A549 (cell line): ENCODE measurements at regions not wholly inside any gene's neighbourhood (a gene's known extent, or its start where the extent isn't known, plus 50 kb on each side); places are given as distances from the start of the nearest gene placed in this dataset.

ENCODE experiments used
- ATAC-seq, 2 experiments: fragments of 200-7000 bp in 1 of 2; fragments of >200 bp in 1 of 2; cut with Nextera tagmentation in 1 of 2; cut with Tn5 transposase in 1 of 2; 3 replicates each; pipeline versions ENCODE4 v1.8.0 to v1.9.1; 2018 to 2020; ENCODE audit warnings: mild to moderate bottlenecking in 1 of 2, moderate library complexity in 1 of 2
- CTCF ChIA-PET: fragments of 300-600 bp; sonication (Branson Sonifier 250); formaldehyde crosslinking; extraction: SDS; loops from one replicate; lab custom pipeline; 2021; ENCODE audit warnings: antibody characterized with exemption, inconsistent platforms; lab: Yijun Ruan, JAX
- POLR2A ChIA-PET: fragments of 350-600 bp; formaldehyde crosslinking; extraction: SDS; loops from one replicate; lab custom pipeline; 2021; ENCODE audit warnings: antibody characterized with exemption, inconsistent platforms; lab: Yijun Ruan, JAX
- DNase-seq, 2 experiments: peaks; one replicate each; pipeline versions ENCODE4 v3.0.0 to v3.0.0-alpha.2; 2011 to 2016; ENCODE audit warnings: low read depth in 1 of 2, low spot score in 1 of 2
- FAIRE-seq: peaks from 2 replicates; lab custom pipeline; 2011; peaks lifted over from hg19 to GRCh38; lab: Jason Lieb, UNC
- H3K27ac ChIP-seq, 2 experiments: fragments of >200 bp; sonication (Bioruptor Twin); formaldehyde crosslinking; 3 replicates each; pipeline ENCODE4 v1.5.1; 2016 to 2017
- H3K4me1 ChIP-seq: fragments of >200 bp; sonication (Bioruptor Twin); formaldehyde crosslinking; 3 replicates; pipeline ENCODE4 v1.6.1; 2016
- H3K4me2 ChIP-seq: fragments of >200 bp; sonication (Bioruptor Twin); formaldehyde crosslinking; 3 replicates; pipeline ENCODE4 v1.6.1; 2016
- H3K4me3 ChIP-seq: fragments of >200 bp; sonication (Bioruptor Twin); formaldehyde crosslinking; 3 replicates; pipeline ENCODE4 v1.5.1; 2016
- H3K9me3 ChIP-seq: fragments of >200 bp; sonication (Bioruptor Twin); formaldehyde crosslinking; 3 replicates; pipeline ENCODE4 v1.6.1; 2016
- BCL3 ChIP-seq: fragments of >200 bp; sonication (Bioruptor Twin); formaldehyde crosslinking; IDR thresholded peaks from 3 replicates; pipeline ENCODE4 v1.6.1; 2016
- CBX2 ChIP-seq: fragments of 200-600 bp; sonication (generic); IDR thresholded peaks from 2 replicates; pipeline ENCODE4 v1.6.1; 2016; ENCODE audit warnings: low read depth, mild to moderate bottlenecking, borderline replicate concordance
- CEBPB ChIP-seq, 2 experiments: fragments of >200 bp in 1 of 2; sonication (Bioruptor Twin) in 1 of 2; formaldehyde crosslinking in 1 of 2; IDR thresholded peaks; 2 replicates each; pipeline ENCODE4 v1.6.1; 2012 to 2016
- EP300 ChIP-seq, 2 experiments: fragments of >200 bp; sonication (Bioruptor Twin); formaldehyde crosslinking; IDR thresholded peaks; 2 replicates in 1 of 2; 3 replicates in 1 of 2; pipeline ENCODE4 v1.6.1; 2016 to 2017
- ESRRA ChIP-seq: fragments of 150-350 bp; IDR thresholded peaks from 2 replicates; pipeline ENCODE4 v1.6.1; 2014; ENCODE audit warnings: mild to moderate bottlenecking, low read length, borderline replicate concordance
- FOSL2 ChIP-seq, 2 experiments: fragments of 450-650 bp in 1 of 2; fragments of >200 bp in 1 of 2; sonication (Bioruptor Twin) in 1 of 2; formaldehyde crosslinking; IDR thresholded peaks; 2 replicates each; pipeline versions ENCODE4 v1.5.0 to v1.6.1; 2016 to 2020; ENCODE audit warnings: mild to moderate bottlenecking in 1 of 2, moderate library complexity in 1 of 2
- HES2 ChIP-seq: fragments of >200 bp; sonication (Bioruptor Twin); formaldehyde crosslinking; IDR thresholded peaks from 2 replicates; pipeline ENCODE4 v1.6.1; 2016
- HEYL ChIP-seq: fragments of 250-450 bp; sonication (Bioruptor Pico); IDR thresholded peaks from 2 replicates; pipeline ENCODE4 v1.8.0; 2021; ENCODE audit warnings: mild to moderate bottlenecking, moderate library complexity
- HOXA7 ChIP-seq: fragments of 250-450 bp; sonication (Bioruptor Pico); IDR thresholded peaks from 2 replicates; pipeline ENCODE4 v1.5.0; 2020; ENCODE audit warnings: mild to moderate bottlenecking, moderate library complexity
- HOXB13 ChIP-seq: fragments of 250-450 bp; sonication (Bioruptor Pico); IDR thresholded peaks from 2 replicates; pipeline ENCODE4 v1.5.0; 2020; ENCODE audit warnings: low read depth, mild to moderate bottlenecking, moderate library complexity
- JUN ChIP-seq, 2 experiments: fragments of >200 bp; sonication (Bioruptor Twin); formaldehyde crosslinking; IDR thresholded peaks; 2 replicates in 1 of 2; 3 replicates in 1 of 2; pipeline ENCODE4 v1.6.1; 2016 to 2017
- KDM1A ChIP-seq: fragments of 200-600 bp; sonication (generic); IDR thresholded peaks from 2 replicates; pipeline ENCODE4 v1.6.1; 2016; ENCODE audit warnings: low read depth, mild to moderate bottlenecking
- KDM5A ChIP-seq: fragments of 200-600 bp; sonication (generic); IDR thresholded peaks from 2 replicates; pipeline ENCODE4 v1.6.1; 2016; ENCODE audit warnings: antibody characterized with exemption, mild to moderate bottlenecking
- MYC ChIP-seq: IDR thresholded peaks from 2 replicates; pipeline ENCODE4 v1.6.1; 2012; ENCODE audit warnings: mild to moderate bottlenecking, inconsistent platforms, low read length, improper control_type of control experiment, borderline replicate concordance
- NFE2L2 ChIP-seq: fragments of 150-350 bp; conservative IDR thresholded peaks from 2 replicates; pipeline ENCODE4 v1.6.1; 2014; ENCODE audit warnings: low read length
- NPAS2 ChIP-seq: fragments of 250-450 bp; sonication (Bioruptor Pico); IDR thresholded peaks from 2 replicates; pipeline ENCODE4 v1.8.0; 2022; ENCODE audit warnings: mild to moderate bottlenecking, moderate library complexity, borderline replicate concordance
- PBX3 ChIP-seq: IDR thresholded peaks from 2 replicates; pipeline ENCODE4 v1.6.1; 2012
- RARB ChIP-seq: fragments of 250-450 bp; sonication (Bioruptor Pico); IDR thresholded peaks from 2 replicates; pipeline ENCODE4 v1.8.0; 2021; ENCODE audit warnings: mild to moderate bottlenecking, moderate library complexity
- RNF2 ChIP-seq: fragments of 200-600 bp; sonication (generic); IDR thresholded peaks from 2 replicates; pipeline ENCODE4 v1.6.1; 2016; ENCODE audit warnings: low read depth, mild to moderate bottlenecking, antibody characterized with exemption, moderate library complexity, borderline replicate concordance
- TP53 ChIP-seq: fragments of 250-450 bp; sonication (Bioruptor Pico); IDR thresholded peaks from 2 replicates; pipeline ENCODE4 v1.5.0; 2021; ENCODE audit warnings: mild to moderate bottlenecking, moderate library complexity
- ZNF302 ChIP-seq: fragments of 250-450 bp; sonication (Bioruptor Pico); IDR thresholded peaks from 2 replicates; pipeline ENCODE4 v1.9.0; 2021; ENCODE audit warnings: inconsistent platforms, mild to moderate bottlenecking, moderate library complexity
- WGBS: methylation state at CpG from one replicate; pipeline ENCODE4 v1.1.6; 2017; ENCODE audit errors: missing lambda C conversion rate; 5-methylcytosine and 5-hydroxymethylcytosine counted together
- TF ChIP-seq, protein P1 (sequence below): fragments of >200 bp; sonication (Bioruptor Twin); formaldehyde crosslinking; IDR thresholded peaks from 3 replicates; pipeline ENCODE4 v1.5.1; 2016

DNA sequence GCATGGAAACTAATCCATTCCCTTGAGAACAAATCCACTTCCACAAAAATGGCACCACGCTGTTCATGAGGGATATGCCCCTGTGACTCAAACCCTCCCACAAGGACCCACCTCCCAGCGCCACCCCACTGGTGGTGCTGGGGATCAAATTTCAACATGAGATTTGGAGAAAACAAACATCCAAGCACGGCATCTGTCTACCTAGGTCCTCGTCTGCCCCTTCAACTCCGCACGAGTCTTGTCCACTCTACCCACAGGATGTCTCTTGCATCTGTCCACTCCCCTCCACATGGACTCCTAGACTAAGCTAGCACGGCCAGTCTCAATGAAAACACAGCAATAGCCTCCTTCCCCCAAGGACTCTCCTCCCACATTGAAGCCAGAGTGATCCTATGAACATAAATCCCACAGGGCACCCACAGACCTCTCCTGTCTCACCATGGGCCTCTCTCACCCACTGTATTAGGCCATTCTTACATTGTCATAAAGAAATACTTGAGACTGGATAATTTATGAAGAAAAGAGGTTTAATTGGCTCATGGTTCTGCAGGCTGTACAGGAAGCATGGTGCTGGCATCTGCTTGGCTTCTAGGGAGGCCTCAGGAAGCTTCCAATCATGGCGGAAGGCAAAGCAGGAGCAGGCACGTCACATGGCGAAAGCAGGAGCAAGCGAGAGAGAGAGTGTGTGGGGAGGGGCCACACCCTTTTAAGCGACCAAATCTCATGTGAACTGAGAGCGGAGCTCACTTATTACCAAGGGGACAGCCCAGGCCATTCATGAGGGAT, 101.4 kb downstream of the TOMM20 start (continued):
- TF ChIP-seq FOSL2 (IDR thresholded peaks at IDR 0.05) (no peak), FOSL2 (CRISPR knock-in tag; IDR thresholded peaks at IDR 0.05) (no peak), RNF2 (no peak)

DNA sequence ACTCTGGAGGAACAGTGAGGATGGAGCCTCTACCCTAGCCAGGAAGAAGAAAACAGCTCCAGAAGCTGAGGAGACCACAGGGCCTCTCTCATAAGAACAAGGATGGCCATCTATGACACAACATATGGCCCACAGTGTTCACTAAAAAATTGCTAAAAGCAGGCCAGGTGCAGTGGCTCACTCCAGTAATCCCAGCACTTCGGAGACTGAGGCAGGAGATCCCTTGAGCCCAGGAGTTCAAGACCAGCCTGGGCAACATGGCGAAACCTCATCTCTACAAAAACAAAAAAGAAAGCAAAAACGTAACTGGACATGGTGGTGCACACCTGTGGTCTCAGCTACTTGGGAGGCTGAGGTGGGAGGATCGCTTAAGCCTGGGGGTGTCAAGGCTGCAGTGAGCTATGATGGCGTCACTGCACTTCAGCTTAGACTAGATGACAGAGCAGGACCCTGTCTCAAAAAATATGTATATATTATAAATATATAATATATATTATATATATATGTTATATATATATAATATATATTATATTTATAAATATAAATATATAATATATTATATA, 103.1 kb downstream of the TOMM20 start:
- Histone ChIP-seq H3K27ac (peak overlapping the region in 1 of 2 experiments; percentile 67; a peak in 3 of 6 replicates), H3K4me2 (no peak overlapping the region), H3K4me3 (no peak overlapping the region), H3K9me3 (peaks cover 8% of the 10 kb centered on the region; the same call in 2 of the 3 replicates), H3K4me1 (peaks cover 6% of the 10 kb centered on the region)
- TF ChIP-seq HOXA7 (CRISPR knock-in tag) (no peak), BCL3 (no peak), TP53 (no peak), HEYL (CRISPR knock-in tag) (no peak), NFE2L2 (no peak), PBX3 (no peak), HES2 (no peak), NPAS2 (CRISPR knock-in tag) (no peak), CEBPB (IDR thresholded peaks at IDR 0.05) (no peak), CBX2 (no peak), KDM1A (no peak)
- POLR2A ChIA-PET: interaction anchor here (1.1 kb wide), 1 partner anchor 414 kb away, joined by 4 read pairs; no protein-coding TSS in a partner anchor
- WGBS: 90% methylated on average over 5 of the region's 5 CpGs
- FAIRE-seq (no peak), DNase-seq (no peak), ATAC-seq (no peak)
- CTCF ChIA-PET: interaction anchor here (0.9 to 1.8 kb wide), 3 partner anchors 10 to 45 kb away, joined by 4 to 6 read pairs (median 4); no protein-coding TSS in a partner anchor

DNA sequence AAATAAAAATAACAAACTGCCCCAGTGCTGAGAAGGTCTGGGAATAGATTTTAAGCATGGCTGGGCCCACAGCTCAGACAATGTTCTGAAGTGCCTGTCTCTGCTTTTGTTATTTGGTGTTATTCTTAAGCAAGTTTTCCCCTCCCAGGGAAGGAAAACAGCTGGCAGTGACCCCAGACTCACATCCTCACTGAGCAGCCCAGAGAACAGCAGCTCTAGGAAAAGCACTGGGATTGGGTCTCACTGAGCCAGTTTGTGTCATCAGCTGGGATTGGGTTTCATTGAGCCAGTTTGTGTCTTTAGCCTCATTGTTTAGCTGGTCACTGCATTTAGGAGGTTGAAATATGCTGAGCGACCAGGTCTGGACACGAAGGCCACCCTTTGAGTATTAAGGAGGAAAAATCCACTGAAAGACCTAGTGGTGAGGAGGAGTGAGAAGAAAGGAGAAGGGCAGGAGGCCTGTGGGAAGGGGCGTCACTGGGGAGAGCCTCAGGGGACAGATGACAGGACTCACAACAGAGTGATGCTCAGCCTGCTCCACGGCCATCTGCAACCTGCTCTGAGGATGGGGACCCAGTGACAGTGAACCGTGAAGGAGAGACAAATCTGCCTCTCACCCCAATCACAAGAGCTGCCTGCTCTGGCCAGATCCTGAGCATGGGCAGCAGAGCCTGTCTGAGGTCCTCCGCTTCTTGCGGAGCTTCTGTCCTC, 103.8 kb downstream of the TOMM20 start:
- Histone ChIP-seq H3K27ac (peak overlapping the region in 1 of 2 experiments; percentile 67; a peak in 3 of 6 replicates), H3K9me3 (peaks cover 8% of the 10 kb centered on the region; the same call in 2 of the 3 replicates), H3K4me3 (no peak overlapping the region), H3K4me2 (no peak overlapping the region), H3K4me1 (peaks cover 6% of the 10 kb centered on the region)
- DNase-seq (no peak), FAIRE-seq (no peak), ATAC-seq (no peak; a peak in 1 of 6 replicates)
- ChIA-PET POLR2A (interaction anchor here (1.1 kb wide), 1 partner anchor 414 kb away, joined by 4 read pairs; no protein-coding TSS in a partner anchor), CTCF (interaction anchor here (0.7 to 1.8 kb wide), 6 partner anchors 9 to 51 kb away, joined by 3 to 6 read pairs (median 4); no protein-coding TSS in a partner anchor)
- 93% methylated on average over 7 of the region's 7 CpGs for WGBS
- no peak for TF ChIP-seq MYC
- no peak for TF ChIP-seq ZNF302 (CRISPR knock-in tag)
- no peak for TF ChIP-seq EP300 (IDR thresholded peaks at IDR 0.05)
- no peak for TF ChIP-seq RARB
- no peak for TF ChIP-seq HOXB13 (CRISPR knock-in tag)
- TF ChIP-seq CBX2: no peak
- TF ChIP-seq KDM5A: no peak
- TF ChIP-seq ESRRA: no peak
- no peak for TF ChIP-seq NPAS2 (CRISPR knock-in tag)
- no peak for TF ChIP-seq JUN (IDR thresholded peaks at IDR 0.05)
- TF ChIP-seq, protein P1, sequence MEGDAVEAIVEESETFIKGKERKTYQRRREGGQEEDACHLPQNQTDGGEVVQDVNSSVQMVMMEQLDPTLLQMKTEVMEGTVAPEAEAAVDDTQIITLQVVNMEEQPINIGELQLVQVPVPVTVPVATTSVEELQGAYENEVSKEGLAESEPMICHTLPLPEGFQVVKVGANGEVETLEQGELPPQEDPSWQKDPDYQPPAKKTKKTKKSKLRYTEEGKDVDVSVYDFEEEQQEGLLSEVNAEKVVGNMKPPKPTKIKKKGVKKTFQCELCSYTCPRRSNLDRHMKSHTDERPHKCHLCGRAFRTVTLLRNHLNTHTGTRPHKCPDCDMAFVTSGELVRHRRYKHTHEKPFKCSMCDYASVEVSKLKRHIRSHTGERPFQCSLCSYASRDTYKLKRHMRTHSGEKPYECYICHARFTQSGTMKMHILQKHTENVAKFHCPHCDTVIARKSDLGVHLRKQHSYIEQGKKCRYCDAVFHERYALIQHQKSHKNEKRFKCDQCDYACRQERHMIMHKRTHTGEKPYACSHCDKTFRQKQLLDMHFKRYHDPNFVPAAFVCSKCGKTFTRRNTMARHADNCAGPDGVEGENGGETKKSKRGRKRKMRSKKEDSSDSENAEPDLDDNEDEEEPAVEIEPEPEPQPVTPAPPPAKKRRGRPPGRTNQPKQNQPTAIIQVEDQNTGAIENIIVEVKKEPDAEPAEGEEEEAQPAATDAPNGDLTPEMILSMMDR: no peak
